PC-9 (cell line): ENCODE measurements at regions not wholly inside any gene's neighbourhood (a gene's known extent, or its start where the extent isn't known, plus 50 kb on each side); places are given as distances from the start of the nearest gene placed in this dataset.

Experiments
- BruUV-seq: library from RNA; stranded (reverse); fragments of 400-500 nt; replicated peaks from 2 replicates; lab custom pipeline; 2021; lab: Mats Ljungman, UMichigan
- CTCF ChIA-PET: fragments of 300-600 bp; sonication (Branson Sonifier 250); formaldehyde crosslinking; loops from one replicate; lab custom pipeline; 2022; ENCODE audit warnings: antibody characterized with exemption; lab: Charles Lee
- POLR2A ChIA-PET: fragments of 300-600 bp; sonication (Branson Sonifier 250); formaldehyde crosslinking; loops from one replicate; lab custom pipeline; 2022; ENCODE audit warnings: antibody characterized with exemption; ENCODE audit not compliant: unreplicated experiment; lab: Charles Lee
- DNase-seq, 2 experiments: peaks; one replicate each; pipeline versions ENCODE4 v3.0.0 to v3.0.0-alpha.2; 2015 to 2022; ENCODE audit warnings: mixed read lengths in 1 of 2
- H2AFZ ChIP-seq: fragments of 200-600 bp; sonication (generic); 2 replicates; pipeline ENCODE4 v1.8.1; 2017; ENCODE audit warnings: antibody characterized with exemption
- H3F3A ChIP-seq: fragments of 200-600 bp; sonication (generic); 2 replicates; pipeline ENCODE4 v1.8.1; 2017; ENCODE audit warnings: antibody characterized with exemption, mild to moderate bottlenecking, low read depth; ENCODE audit not compliant: insufficient read depth
- H3K27ac ChIP-seq: fragments of 200-600 bp; sonication (generic); 2 replicates; pipeline ENCODE4 v1.6.1; 2016; ENCODE audit warnings: mixed run types
- H3K27me3 ChIP-seq: fragments of 200-600 bp; sonication (generic); 2 replicates; pipeline ENCODE4 v1.6.1; 2016; ENCODE audit warnings: low read depth, mixed run types; ENCODE audit not compliant: insufficient read depth
- H3K36me3 ChIP-seq: fragments of 200-600 bp; sonication (generic); 2 replicates; pipeline ENCODE4 v1.6.1; 2016; ENCODE audit warnings: low read depth, mixed run types
- H3K4me1 ChIP-seq: fragments of 200-600 bp; sonication (generic); replicated peaks from 2 replicates; pipeline ENCODE4 v1.6.1; 2016; ENCODE audit warnings: mixed run types; ENCODE audit not compliant: insufficient read depth
- H3K4me2 ChIP-seq: fragments of 200-600 bp; sonication (generic); 2 replicates; pipeline ENCODE4 v1.6.1; 2017; ENCODE audit warnings: mixed run types
- H3K4me3 ChIP-seq: fragments of 200-600 bp; sonication (generic); 2 replicates; pipeline ENCODE4 v1.6.1; 2016; ENCODE audit warnings: mixed run types
- H3K79me2 ChIP-seq: fragments of 200-600 bp; sonication (generic); 2 replicates; pipeline ENCODE4 v1.6.1; 2017; ENCODE audit warnings: low read depth, mixed run types
- H3K9me2 ChIP-seq: fragments of 200-600 bp; sonication (generic); 2 replicates; pipeline ENCODE4 v1.8.1; 2017; ENCODE audit warnings: mild to moderate bottlenecking; ENCODE audit not compliant: insufficient read depth
- H3K9me3 ChIP-seq: fragments of 200-600 bp; sonication (generic); 2 replicates; pipeline ENCODE4 v1.8.1; 2016; ENCODE audit warnings: low read depth; ENCODE audit not compliant: insufficient read depth
- H4K20me1 ChIP-seq: fragments of 200-600 bp; sonication (generic); 2 replicates; pipeline ENCODE4 v1.8.1; 2017; ENCODE audit not compliant: insufficient read depth
- CTCF ChIP-seq: fragments of 200-600 bp; sonication (generic); conservative IDR thresholded peaks from 2 replicates; pipeline ENCODE4 v1.6.1; 2017; ENCODE audit warnings: mixed run types, antibody characterized with exemption, mild to moderate bottlenecking, moderate library complexity
- EZH2 ChIP-seq: fragments of 200-600 bp; sonication (generic); IDR thresholded peaks from 2 replicates; pipeline ENCODE4 v1.8.0; 2017; ENCODE audit warnings: antibody characterized with exemption, low read depth
- intact Hi-C: fragments of 100-400 bp; cut with micrococcal nuclease; formaldehyde crosslinking; loops from one replicate; pipeline ENCODE4 v1.10.0; 2022; ENCODE audit not compliant: unreplicated experiment

GRCh38 chr11:34758262-34758661, 137.4 kb downstream of the EHF start:
- Histone ChIP-seq H3F3A (peaks cover 15% of the 10 kb centered on the region), H3K4me3 (no peak overlapping the region), H3K79me2 (no peaks in the 10 kb centered on the region), H3K36me3 (no peaks in the 10 kb centered on the region), H3K4me1 (peaks cover 21% of the 10 kb centered on the region), H3K27me3 (no peaks in the 10 kb centered on the region), H3K27ac (no peak overlapping the region), H3K9me3 (no peaks in the 10 kb centered on the region), H3K9me2 (no peaks in the 10 kb centered on the region), H3K4me2 (no peak overlapping the region), H2AFZ (no peak overlapping the region), H4K20me1 (no peaks in the 10 kb centered on the region)
- TF ChIP-seq CTCF (no peak), EZH2 (no peak)
- intact Hi-C loops = loop anchor here (10.0 kb wide), 1 partner anchor 173 kb away; no protein-coding TSS in a partner anchor
- ChIA-PET POLR2A (no interaction called here), CTCF (no interaction called here)
- BruUV-seq = no TSS peak
- DNase-seq = no peak

- Histone ChIP-seq H3K4me2 (peak overlapping the region; percentile 26), H3F3A (peaks cover 15% of the 10 kb centered on the region), H2AFZ (no peak overlapping the region), H4K20me1 (no peaks in the 10 kb centered on the region), H3K9me3 (no peaks in the 10 kb centered on the region; the same call in 1 of the 2 replicates), H3K27ac (no peak overlapping the region), H3K27me3 (no peaks in the 10 kb centered on the region), H3K79me2 (no peaks in the 10 kb centered on the region), H3K9me2 (no peaks in the 10 kb centered on the region), H3K4me1 (peaks cover 21% of the 10 kb centered on the region), H3K36me3 (no peaks in the 10 kb centered on the region), H3K4me3 (no peak overlapping the region)
- BruUV-seq = no TSS peak
- peak in 1 of 2 experiments; percentile 95 for DNase-seq
- TF ChIP-seq EZH2 (no peak), CTCF (no peak)
- CTCF ChIA-PET = no interaction called here
- POLR2A ChIA-PET = interaction anchor here (0.7 kb wide), 1 partner anchor 94 kb away, joined by 4 read pairs; no protein-coding TSS in a partner anchor
- intact Hi-C loops = loop anchor here (10.0 kb wide), 1 partner anchor 172 kb away; no protein-coding TSS in a partner anchor
Observed at GRCh38 chr11:34757026-34757451, 136.1 kb downstream of the EHF start.

- no TSS peak for BruUV-seq
Observed at GRCh38 chr11:34756591-34756990, 135.7 kb downstream of the EHF start.

More at GRCh38 chr11:34756591-34756990, 135.7 kb downstream of the EHF start:
- ChIA-PET POLR2A (interaction anchor here (0.7 kb wide), 1 partner anchor 94 kb away, joined by 4 read pairs; no protein-coding TSS in a partner anchor), CTCF (no interaction called here)
- H4K20me1 ChIP-seq = no peaks in the 10 kb centered on the region
- H3K27ac ChIP-seq = no peak overlapping the region
- H3K27me3 ChIP-seq = no peaks in the 10 kb centered on the region
- H3F3A ChIP-seq = peaks cover 15% of the 10 kb centered on the region
- no peaks in the 10 kb centered on the region for H3K36me3 ChIP-seq
- no peaks in the 10 kb centered on the region; the same call in 1 of the 2 replicates for H3K9me3 ChIP-seq
- no peaks in the 10 kb centered on the region for H3K79me2 ChIP-seq
- TF ChIP-seq CTCF (no peak), EZH2 (no peak)
- no peak overlapping the region for H3K4me3 ChIP-seq
- H2AFZ ChIP-seq = no peak overlapping the region
- peaks cover 21% of the 10 kb centered on the region for H3K4me1 ChIP-seq
- intact Hi-C loops = loop anchor here (10.0 kb wide), 1 partner anchor 172 kb away; no protein-coding TSS in a partner anchor
- no peak for DNase-seq
- no peaks in the 10 kb centered on the region for H3K9me2 ChIP-seq
- peak overlapping the region; percentile 26 for H3K4me2 ChIP-seq
